ENCODE measurements at regions not wholly inside any gene's neighbourhood (a gene's known extent, or its start where the extent isn't known, plus 50 kb on each side); places are given as distances from the start of the nearest gene placed in this dataset.

DNA sequence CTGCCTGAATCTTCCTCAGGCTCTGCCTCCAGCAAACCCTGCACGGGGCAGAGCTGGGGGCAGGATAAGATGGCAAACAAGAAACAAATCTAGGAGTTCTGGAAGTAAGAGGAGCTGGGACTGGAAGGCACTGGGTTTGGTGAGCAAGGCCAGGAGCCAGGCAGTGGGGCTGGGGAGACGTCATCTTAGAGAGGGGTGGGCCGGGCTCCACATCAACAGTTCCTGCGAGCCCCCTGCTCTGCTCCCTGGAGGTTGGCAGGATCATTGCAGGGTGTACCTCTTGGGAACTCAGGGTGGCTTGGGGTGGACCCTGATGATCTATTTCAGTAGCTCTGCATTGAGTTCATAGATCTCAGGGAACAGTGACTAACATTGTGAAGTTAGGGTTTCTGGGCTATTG lies 87.3 kb upstream of the PRR23E start:
- TF ChIP-seq EZH2 (IDR thresholded peaks at IDR 0.05; ENCODE audit: low read depth, unreplicated experiment) = no peak
- TF ChIP-seq, protein P1, sequence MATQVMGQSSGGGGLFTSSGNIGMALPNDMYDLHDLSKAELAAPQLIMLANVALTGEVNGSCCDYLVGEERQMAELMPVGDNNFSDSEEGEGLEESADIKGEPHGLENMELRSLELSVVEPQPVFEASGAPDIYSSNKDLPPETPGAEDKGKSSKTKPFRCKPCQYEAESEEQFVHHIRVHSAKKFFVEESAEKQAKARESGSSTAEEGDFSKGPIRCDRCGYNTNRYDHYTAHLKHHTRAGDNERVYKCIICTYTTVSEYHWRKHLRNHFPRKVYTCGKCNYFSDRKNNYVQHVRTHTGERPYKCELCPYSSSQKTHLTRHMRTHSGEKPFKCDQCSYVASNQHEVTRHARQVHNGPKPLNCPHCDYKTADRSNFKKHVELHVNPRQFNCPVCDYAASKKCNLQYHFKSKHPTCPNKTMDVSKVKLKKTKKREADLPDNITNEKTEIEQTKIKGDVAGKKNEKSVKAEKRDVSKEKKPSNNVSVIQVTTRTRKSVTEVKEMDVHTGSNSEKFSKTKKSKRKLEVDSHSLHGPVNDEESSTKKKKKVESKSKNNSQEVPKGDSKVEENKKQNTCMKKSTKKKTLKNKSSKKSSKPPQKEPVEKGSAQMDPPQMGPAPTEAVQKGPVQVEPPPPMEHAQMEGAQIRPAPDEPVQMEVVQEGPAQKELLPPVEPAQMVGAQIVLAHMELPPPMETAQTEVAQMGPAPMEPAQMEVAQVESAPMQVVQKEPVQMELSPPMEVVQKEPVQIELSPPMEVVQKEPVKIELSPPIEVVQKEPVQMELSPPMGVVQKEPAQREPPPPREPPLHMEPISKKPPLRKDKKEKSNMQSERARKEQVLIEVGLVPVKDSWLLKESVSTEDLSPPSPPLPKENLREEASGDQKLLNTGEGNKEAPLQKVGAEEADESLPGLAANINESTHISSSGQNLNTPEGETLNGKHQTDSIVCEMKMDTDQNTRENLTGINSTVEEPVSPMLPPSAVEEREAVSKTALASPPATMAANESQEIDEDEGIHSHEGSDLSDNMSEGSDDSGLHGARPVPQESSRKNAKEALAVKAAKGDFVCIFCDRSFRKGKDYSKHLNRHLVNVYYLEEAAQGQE (IDR thresholded peaks at IDR 0.05; ENCODE audit: unreplicated experiment) = no peak

All from GM23338 (cell line).